NCI-H1092 treated with DMSO at 0.1 percent for 48 hours (cell line): ENCODE measurements at regions not wholly inside any gene's neighbourhood (a gene's known extent, or its start where the extent isn't known, plus 50 kb on each side); places are given as distances from the start of the nearest gene placed in this dataset.
"Not testable (repeated sequence)": the region's sequence is repeated elsewhere in the genome, so short reads cannot be mapped to it uniquely, and the experiment has no call there.

Experiments
- DNase-seq: peaks from one replicate; lab custom pipeline; 2025; lab: John Stamatoyannopoulos, UW

- no peak for DNase-seq
Measured at GRCh38 chr3:80978216-80978969, 783.1 kb downstream of the GBE1 start.

- DNase-seq, result no peak
Measured at GRCh38 chr3:80970292-80970691, 791.2 kb downstream of the GBE1 start.

GRCh38 chr3:80929576-80929975 lies 831.9 kb downstream of the GBE1 start:
- DNase-seq, result no peak

GRCh38 chr3:80914854-80915253 lies 846.6 kb downstream of the GBE1 start:
- DNase-seq, result no peak

GRCh38 chr3:80898211-80898610 lies 863.2 kb downstream of the GBE1 start:
- DNase-seq, result no peak

- not testable (repeated sequence) for DNase-seq
Measured at GRCh38 chr3:80897005-80897404, 864.4 kb downstream of the GBE1 start.

GRCh38 chr3:80890571-80890970 lies 870.9 kb downstream of the GBE1 start:
- no peak for DNase-seq

- DNase-seq, result no peak
Measured at GRCh38 chr3:80889535-80889934, 871.9 kb downstream of the GBE1 start.

- DNase-seq, result no peak
Measured at GRCh38 chr3:80870476-80871041, 890.9 kb downstream of the GBE1 start.

- DNase-seq, result no peak
Measured at GRCh38 chr3:80855482-80855881, 906.0 kb downstream of the GBE1 start.

GRCh38 chr3:80836395-80836794 lies 925.0 kb downstream of the GBE1 start:
- no peak for DNase-seq

GRCh38 chr3:80807577-80807976 lies 953.9 kb downstream of the GBE1 start:
- no peak for DNase-seq

- DNase-seq, result no peak
Measured at GRCh38 chr3:80806673-80807072, 954.8 kb downstream of the GBE1 start.

GRCh38 chr3:80788914-80789313 lies 972.5 kb downstream of the GBE1 start:
- DNase-seq, result no peak

GRCh38 chr3:80785875-80786274 lies 975.6 kb downstream of the GBE1 start:
- no peak for DNase-seq

- no peak for DNase-seq
Measured at GRCh38 chr3:80785475-80785874, 976.0 kb downstream of the GBE1 start.

- DNase-seq, result no peak
Measured at GRCh38 chr3:80771085-80771484, 990.4 kb downstream of the GBE1 start.

- no peak for DNase-seq
Measured at GRCh38 chr3:80770106-80771074, 991.1 kb downstream of the GBE1 start.

- no peak for DNase-seq
Measured at GRCh38 chr3:80769683-80770082, 991.8 kb downstream of the GBE1 start.

GRCh38 chr3:80767604-80768003 lies 993.8 kb downstream of the GBE1 start:
- no peak for DNase-seq

- DNase-seq, result no peak
Measured at GRCh38 chr3:80754969-80755368, 987.2 kb upstream of the ROBO1 start.

- DNase-seq, result no peak
Measured at GRCh38 chr3:80753021-80753420, 985.2 kb upstream of the ROBO1 start.

- no peak for DNase-seq
Measured at GRCh38 chr3:80750637-80751036, 982.8 kb upstream of the ROBO1 start.
